MV-4-11 (cell line): ENCODE measurements at regions not wholly inside any gene's neighbourhood (a gene's known extent, or its start where the extent isn't known, plus 50 kb on each side); places are given as distances from the start of the nearest gene placed in this dataset.
"Not testable (repeated sequence)": the region's sequence is repeated elsewhere in the genome, so short reads cannot be mapped to it uniquely, and the experiment has no call there.

Experiments used
- DNase-seq: peaks from one replicate; lab custom pipeline; 2025; lab: John Stamatoyannopoulos, UW

- DNase-seq: no peak
Measured at GRCh38 chr4:128758314-128758922, 51.1 kb upstream of the JADE1 start.

- DNase-seq: no peak
Measured at GRCh38 chr4:128757712-128758111, 51.8 kb upstream of the JADE1 start.

DNA sequence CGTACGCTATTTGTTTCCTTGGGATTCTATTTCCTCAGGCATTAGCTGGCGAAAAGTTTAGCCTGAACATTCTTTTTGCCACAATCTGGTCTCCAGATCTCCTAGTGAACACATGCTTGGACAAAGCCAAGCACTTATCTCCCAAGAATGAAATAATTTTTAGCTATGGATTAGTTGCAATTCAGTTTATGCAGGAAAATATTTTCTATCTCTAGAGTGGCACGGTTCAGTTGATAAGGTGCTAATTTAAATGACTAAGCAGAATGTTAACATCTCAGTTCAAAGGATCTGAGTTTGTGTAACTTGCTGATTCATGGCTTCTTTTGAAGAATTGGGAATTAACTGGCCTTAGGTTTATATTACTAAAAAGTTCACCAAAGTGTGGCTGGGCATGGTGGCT, 58.1 kb upstream of the JADE1 start:
- DNase-seq: no peak

- DNase-seq: not testable (repeated sequence)
Measured at GRCh38 chr4:128741748-128742147, 67.8 kb upstream of the JADE1 start.

GRCh38 chr4:128737098-128737513, 72.4 kb upstream of the JADE1 start:
- DNase-seq: no peak

DNA sequence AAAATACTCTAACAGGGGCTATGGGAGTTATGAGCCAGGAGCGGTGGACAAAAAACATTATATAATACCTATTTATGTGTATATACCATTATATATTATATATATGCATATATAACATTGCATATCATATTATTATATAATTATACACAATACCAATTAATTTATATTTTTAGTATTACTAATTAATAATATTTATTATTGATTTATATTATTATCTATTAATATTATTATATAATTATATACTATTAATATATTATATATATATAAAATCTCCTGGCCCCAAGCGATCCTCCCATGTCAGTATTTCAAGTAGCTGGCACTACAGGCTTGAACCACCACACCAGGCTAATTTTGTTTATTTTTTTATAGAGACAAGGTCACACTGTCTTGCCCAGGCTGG, 73.8 kb upstream of the JADE1 start:
- no peak for DNase-seq

DNA sequence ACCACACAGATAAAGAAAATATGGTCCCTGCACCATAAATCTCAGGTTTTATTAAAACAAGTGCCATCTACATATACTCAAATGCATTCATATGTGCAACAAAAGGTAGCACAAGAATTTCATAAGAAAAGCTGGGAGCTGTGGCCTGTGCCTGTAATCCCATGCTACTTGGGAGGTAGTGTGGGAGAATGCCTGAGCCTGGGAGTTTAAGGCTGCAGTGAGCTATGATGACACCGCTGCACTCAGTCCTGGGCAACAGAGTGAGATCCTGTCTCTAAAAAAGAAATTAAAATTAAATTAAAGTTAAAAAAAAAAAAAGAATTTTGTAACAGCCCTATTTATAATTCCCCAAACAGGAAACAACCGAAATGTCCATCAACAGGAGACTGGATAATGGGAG, 81.3 kb upstream of the JADE1 start:
- no peak for DNase-seq

DNA sequence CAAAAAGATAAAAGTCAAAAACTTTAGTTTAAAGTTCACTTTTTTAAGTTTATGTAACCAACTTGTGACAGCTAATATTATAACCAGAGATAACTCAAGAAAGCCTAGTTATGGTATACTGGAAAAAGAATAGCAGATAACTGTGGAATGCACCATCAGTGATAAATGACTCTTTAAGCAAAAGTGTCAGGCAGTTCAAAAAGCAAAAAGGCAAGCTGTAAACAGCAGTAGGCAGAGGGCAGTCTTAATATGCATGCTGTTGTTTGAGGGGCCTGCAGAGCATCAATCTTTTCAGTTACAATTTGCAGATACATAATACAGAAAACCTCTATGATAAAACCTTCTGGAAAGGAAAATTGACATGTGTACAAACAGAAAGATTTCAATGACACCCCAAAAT, 81.8 kb upstream of the JADE1 start:
- DNase-seq: no peak

DNA sequence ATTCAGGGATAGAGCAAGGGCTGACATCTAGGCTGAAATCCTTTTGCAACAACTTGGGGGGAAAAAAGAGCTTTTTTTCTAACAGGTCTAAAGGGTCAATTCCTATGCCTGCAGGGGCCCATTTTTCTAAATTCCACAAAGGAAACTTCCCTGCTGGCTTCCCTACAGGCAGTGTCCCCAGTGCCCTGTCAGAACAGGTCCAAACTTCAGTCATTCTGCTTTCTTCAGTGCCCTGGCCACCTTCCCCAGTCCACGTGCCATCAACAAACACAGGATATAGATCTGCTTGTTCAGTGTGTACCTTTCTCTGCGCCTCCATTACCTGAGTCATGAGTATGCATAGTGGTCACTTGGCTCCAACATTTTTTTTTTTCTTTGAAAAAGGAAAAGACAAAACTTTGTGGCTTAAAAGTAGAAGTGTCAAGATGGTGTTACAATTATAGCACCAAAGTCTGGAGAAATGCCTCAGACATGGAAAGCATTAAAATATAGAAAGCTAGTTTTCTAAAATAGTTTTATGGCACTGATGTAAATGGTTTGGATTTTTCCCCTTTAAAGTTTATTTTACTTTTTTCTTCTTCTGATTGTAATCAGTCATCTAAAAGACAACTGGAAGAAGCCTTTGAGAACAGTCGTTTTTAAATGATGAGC, 84.0 kb upstream of the JADE1 start:
- no peak for DNase-seq

GRCh38 chr4:128722911-128723310, 86.6 kb upstream of the JADE1 start:
- no peak for DNase-seq

DNA sequence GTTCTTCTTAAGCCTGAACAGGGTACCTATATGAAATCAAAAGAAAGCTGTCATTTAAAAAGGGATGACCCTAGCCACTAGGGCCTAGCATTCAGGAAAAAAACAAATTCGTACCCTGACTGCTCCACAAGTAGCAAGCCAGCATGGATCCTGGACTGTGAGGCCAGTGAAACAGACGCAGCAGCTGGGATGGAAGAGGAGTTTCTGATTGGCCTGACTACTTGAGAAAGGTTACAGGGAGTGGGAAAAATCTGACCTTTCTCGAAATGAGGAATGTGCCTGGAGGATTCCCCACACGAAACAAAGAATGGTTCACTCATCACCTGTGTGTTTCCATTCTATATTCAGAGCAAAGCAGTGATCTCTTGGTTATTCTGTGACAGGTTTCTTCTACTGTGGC, 87.6 kb upstream of the JADE1 start:
- DNase-seq: no peak

DNA sequence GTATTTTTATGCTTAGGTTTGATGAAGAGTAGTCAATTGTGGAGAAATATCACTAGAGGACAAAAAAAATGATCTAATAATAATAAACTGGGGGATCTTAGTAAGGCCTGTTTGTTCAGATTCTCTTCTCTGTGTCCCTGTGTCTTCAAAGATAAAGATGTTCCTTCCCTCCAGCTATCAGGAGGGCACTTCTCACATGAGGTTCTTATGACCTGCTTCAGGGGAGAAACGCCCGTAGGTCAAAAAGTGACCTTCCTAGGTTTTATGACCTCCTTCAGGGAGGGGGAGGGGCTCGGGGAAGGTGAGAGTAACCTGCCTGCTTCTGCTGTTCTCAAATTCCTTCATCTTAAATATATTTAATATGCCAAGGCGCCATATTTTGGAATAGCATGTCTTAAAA, 89.2 kb upstream of the JADE1 start:
- no peak for DNase-seq

- DNase-seq: no peak
Measured at GRCh38 chr4:128718768-128719167, 90.7 kb upstream of the JADE1 start.

GRCh38 chr4:128716338-128716737, 93.2 kb upstream of the JADE1 start:
- DNase-seq: no peak

DNA sequence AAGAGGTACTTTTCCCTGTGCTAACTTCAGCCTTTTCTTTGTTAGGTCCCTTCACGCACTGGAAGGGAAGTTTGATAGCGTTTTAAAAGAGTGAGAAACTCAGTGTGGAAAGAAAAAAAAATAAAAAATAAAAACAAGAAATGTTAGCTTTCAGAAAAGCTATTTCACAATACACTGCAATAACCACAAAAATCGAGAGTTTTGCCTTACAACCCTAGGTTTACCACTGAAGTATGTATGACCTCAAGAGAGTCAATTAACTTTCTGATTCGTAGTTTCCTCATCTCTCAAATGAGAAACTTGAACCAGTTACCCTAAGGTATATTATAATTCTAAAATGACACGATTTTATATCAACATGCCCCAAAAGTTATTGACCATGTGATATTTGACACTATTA, 93.9 kb upstream of the JADE1 start:
- DNase-seq: peak; percentile 87

GRCh38 chr4:128711361-128711760, 98.1 kb upstream of the JADE1 start:
- DNase-seq: no peak

GRCh38 chr4:128709268-128709667, 100.2 kb upstream of the JADE1 start:
- peak; percentile 52 for DNase-seq

- DNase-seq: no peak
Measured at GRCh38 chr4:128707864-128708263, 101.6 kb upstream of the JADE1 start.

GRCh38 chr4:128703948-128704347, 105.6 kb upstream of the JADE1 start:
- no peak for DNase-seq

- DNase-seq: no peak
Measured at GRCh38 chr4:128700659-128701350, 108.7 kb upstream of the JADE1 start.

DNA sequence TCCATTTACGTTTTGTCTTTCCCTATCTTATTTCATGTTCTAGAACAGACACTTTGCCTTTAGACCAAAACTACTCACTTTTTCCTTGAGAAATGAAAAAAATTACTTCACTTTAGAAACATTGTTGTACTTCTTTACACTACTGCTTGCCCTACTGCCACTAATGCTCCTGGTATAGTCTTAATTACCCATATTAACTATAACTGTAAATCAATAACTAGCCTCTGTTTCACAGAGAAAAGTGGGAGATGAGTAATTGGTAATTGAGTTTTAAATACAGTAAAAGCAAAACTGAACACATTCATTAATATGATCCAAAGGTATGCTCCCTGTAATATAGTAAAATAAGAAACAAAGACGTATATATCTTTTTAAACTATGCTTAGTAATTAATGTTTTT, 111.1 kb upstream of the JADE1 start:
- DNase-seq: no peak

- no peak for DNase-seq
Measured at GRCh38 chr4:128697323-128697722, 112.2 kb upstream of the JADE1 start.

DNA sequence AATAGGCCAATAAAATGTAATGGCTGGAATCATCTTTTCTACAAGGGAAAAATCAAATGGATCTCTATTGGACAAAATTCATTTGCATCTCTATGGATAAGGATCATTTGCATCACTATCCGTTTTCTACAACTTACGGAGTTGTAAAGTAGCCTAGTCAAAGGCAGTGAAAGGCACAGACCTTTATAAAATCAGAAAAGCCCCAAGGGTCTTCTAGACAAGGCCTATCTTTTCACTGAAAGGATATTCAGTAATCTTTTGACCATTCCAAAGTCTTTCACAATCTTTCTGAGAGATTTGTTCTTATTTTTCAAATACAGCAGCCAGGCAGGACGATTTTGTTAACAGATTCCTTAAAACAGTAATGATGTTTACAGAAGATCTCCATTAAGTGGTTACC, 119.5 kb upstream of the JADE1 start:
- DNase-seq: no peak
